ENCODE measurements at regions not wholly inside any gene's neighbourhood (a gene's known extent, or its start where the extent isn't known, plus 50 kb on each side); places are given as distances from the start of the nearest gene placed in this dataset.

DNA sequence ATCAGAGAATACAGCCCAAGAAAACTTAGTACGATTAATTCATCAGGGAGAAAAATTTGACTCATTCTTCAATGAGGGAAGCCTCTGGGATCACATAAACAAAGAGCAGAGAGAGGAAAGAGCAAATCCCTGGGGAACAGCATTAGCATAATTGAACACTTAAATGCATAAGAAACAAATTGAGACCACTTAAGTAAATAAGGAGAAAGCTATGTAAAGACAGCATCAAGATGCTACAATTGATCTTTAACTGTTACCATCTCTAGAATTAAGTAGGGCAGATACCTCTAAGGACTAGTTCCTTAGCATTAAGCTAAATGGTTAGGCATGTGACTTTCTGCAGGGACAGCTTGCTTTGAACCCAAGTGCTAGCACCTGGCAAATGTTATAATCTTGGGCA is 265.1 kb upstream of the NEGR1 start:
- H3K36me3 ChIP-seq, result no peaks in the 10 kb centered on the region
- no peaks in the 10 kb centered on the region for H3K4me1 ChIP-seq
- TF ChIP-seq POLR2AphosphoS5 (IDR thresholded peaks at IDR 0.05) (no peak), EP300 (IDR thresholded peaks at IDR 0.05) (no peak), POLR2A (IDR thresholded peaks at IDR 0.05) (no peak)
- TF ChIP-seq, protein P1, sequence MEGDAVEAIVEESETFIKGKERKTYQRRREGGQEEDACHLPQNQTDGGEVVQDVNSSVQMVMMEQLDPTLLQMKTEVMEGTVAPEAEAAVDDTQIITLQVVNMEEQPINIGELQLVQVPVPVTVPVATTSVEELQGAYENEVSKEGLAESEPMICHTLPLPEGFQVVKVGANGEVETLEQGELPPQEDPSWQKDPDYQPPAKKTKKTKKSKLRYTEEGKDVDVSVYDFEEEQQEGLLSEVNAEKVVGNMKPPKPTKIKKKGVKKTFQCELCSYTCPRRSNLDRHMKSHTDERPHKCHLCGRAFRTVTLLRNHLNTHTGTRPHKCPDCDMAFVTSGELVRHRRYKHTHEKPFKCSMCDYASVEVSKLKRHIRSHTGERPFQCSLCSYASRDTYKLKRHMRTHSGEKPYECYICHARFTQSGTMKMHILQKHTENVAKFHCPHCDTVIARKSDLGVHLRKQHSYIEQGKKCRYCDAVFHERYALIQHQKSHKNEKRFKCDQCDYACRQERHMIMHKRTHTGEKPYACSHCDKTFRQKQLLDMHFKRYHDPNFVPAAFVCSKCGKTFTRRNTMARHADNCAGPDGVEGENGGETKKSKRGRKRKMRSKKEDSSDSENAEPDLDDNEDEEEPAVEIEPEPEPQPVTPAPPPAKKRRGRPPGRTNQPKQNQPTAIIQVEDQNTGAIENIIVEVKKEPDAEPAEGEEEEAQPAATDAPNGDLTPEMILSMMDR (IDR thresholded peaks at IDR 0.05), result no peak
- no peak overlapping the region for H3K4me3 ChIP-seq
- intact Hi-C loops (cut with DNase I; ENCODE audit: low total_unique reads), result no loop called here
- WGBS, 5 donors, result 53 to 75% (median 65%) methylated on average over 1 of the region's 1 CpG
- no peak for DNase-seq
- H3K27me3 ChIP-seq, result no peaks in the 10 kb centered on the region
- H3K9me3 ChIP-seq, result no peaks in the 10 kb centered on the region
- H3K27ac ChIP-seq, result no peak overlapping the region

DNA sequence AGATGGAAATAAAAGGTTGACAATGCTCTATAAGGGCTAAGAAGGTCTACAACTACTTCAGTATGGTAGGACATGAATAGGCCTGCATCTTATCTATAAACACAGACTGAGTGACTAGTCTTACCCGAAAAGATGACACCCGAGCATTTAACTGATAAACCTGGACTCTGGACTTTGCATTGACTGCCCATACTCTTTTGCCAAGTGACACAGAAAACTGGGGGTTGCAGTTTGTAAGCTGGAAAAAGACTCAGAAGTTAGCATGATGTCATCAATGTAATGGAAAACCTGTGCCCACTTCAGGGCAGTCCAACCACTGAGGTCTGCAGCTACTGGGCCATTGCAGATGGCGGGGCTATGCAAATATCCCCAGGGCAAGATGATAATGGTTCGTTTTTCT is 258.3 kb upstream of the NEGR1 start:
- intact Hi-C loops (cut with DNase I; ENCODE audit: low total_unique reads), result no loop called here
- H3K36me3 ChIP-seq, result no peaks in the 10 kb centered on the region
- TF ChIP-seq EP300 (IDR thresholded peaks at IDR 0.05) (no peak), POLR2A (IDR thresholded peaks at IDR 0.05) (no peak), POLR2AphosphoS5 (IDR thresholded peaks at IDR 0.05) (no peak)
- TF ChIP-seq, protein P1 (IDR thresholded peaks at IDR 0.05), result no peak
- H3K27ac ChIP-seq, result no peak overlapping the region
- DNase-seq, result no peak
- H3K4me3 ChIP-seq, result no peak overlapping the region
- whole genome bisulfite sequencing, 5 donors, result 71 to 88% (median 78%) methylated on average over 4 of the region's 4 CpGs
- H3K27me3 ChIP-seq, result no peaks in the 10 kb centered on the region
- H3K4me1 ChIP-seq, result no peaks in the 10 kb centered on the region
- no peaks in the 10 kb centered on the region for H3K9me3 ChIP-seq

DNA sequence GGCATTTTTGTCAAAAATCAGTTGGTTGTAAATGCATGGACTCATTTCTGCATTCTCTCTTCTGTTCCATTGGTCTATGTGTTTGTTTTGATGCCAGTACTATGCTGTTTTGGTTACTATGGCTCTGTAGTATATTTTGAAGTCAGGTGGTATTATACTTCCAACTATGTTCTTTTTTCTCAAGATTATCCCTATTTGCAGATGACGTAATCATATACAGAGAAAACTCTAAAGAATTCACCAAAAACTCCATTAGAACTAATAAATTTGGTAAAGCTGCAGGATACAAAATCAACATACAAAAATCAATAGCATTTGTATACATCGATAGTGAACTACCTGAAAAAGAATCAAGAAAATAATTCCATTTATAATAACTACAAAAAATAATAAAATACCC is 253.1 kb upstream of the NEGR1 start:
- WGBS, 5 donors, result 89 to 93% (median 91%) methylated on average over 2 of the region's 2 CpGs
- TF ChIP-seq, protein P1 (IDR thresholded peaks at IDR 0.05), result no peak
- no peak for TF ChIP-seq POLR2AphosphoS5 (IDR thresholded peaks at IDR 0.05)
- TF ChIP-seq POLR2A (IDR thresholded peaks at IDR 0.05), result no peak
- TF ChIP-seq EP300 (IDR thresholded peaks at IDR 0.05), result no peak
- peaks cover 0 to 4% (median 0%) of the 10 kb centered on the region in 4 donors for H3K9me3 ChIP-seq
- no peak for DNase-seq
- no peaks in the 10 kb centered on the region for H3K36me3 ChIP-seq
- H3K4me1 ChIP-seq, result no peaks in the 10 kb centered on the region
- no peaks in the 10 kb centered on the region for H3K27me3 ChIP-seq
- H3K4me3 ChIP-seq, result no peak overlapping the region
- no peak overlapping the region for H3K27ac ChIP-seq
- intact Hi-C loops (cut with DNase I; ENCODE audit: low total_unique reads), result no loop called here

DNA sequence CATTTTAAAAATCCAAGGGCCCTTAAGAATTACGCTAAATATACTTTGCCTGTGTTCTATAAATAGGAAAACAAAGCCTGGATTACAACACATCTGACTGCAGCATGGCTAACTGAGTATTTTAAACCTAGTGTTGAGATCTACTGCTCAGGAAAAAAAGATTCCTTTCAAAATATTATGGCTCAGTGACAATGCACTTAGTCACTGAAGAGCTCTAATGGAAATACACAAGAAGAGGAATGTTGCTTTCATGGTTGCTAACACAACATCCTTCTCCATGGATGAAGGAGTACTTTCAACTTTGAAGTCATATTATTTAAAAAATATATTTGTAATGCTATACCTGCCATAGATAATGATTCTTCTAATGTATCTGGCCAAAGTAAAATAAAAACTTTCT is 248.3 kb upstream of the NEGR1 start:
- intact Hi-C loops (cut with DNase I; ENCODE audit: low total_unique reads), result no loop called here
- Histone ChIP-seq H3K27me3 (no peaks in the 10 kb centered on the region), H3K9me3 (peaks cover 0 to 4% (median 0%) of the 10 kb centered on the region in 4 donors), H3K4me1 (no peaks in the 10 kb centered on the region), H3K27ac (no peak overlapping the region), H3K36me3 (no peaks in the 10 kb centered on the region), H3K4me3 (no peak overlapping the region)
- TF ChIP-seq POLR2A (IDR thresholded peaks at IDR 0.05) (no peak), EP300 (IDR thresholded peaks at IDR 0.05) (no peak), POLR2AphosphoS5 (IDR thresholded peaks at IDR 0.05) (no peak)
- TF ChIP-seq, protein P1 (IDR thresholded peaks at IDR 0.05), result no peak
- DNase-seq, result no peak
- WGBS, 5 donors, result 79 to 95% (median 93%) methylated on average over 1 of the region's 1 CpG
